ENCODE measurements at regions not wholly inside any gene's neighbourhood (a gene's known extent, or its start where the extent isn't known, plus 50 kb on each side); places are given as distances from the start of the nearest gene placed in this dataset.
"Not testable (repeated sequence)": the region's sequence is repeated elsewhere in the genome, so short reads cannot be mapped to it uniquely, and the experiment has no call there.

DNA sequence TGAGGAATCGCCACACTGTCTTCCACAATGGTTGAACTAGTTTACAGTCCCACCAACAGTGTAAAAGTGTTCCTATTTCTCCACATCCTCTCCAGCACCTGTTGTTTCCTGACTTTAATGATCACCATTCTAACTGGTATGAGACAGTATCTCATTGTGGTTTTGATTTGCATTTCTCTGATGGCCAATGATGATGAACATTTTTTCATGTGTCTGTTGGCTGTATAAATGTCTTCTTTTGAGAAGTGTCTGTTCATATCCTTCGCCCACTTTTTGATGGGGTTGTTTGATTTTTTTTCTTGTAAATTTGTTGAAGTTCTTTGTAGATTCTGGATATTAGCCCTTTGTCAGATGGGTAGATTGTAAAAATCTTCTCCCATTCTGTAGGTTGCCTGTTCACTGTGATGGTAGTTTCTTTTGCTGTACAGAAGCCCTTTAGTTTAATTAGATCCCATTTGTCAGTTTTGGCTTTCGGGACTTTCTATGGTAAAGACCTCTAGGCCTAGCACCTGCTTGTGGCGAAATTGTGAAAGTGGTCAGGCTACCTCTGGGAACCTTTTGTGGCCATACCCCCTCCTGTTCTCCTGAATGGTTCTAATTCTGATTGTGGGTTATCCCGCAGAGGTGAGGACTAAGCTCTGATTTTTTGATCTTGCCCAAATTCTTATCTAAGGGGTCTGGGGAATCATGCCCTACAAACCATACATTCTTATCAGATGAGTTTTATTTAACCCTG lies 99.9 kb upstream of the RNU6-1 start:
- not testable (repeated sequence) for ATAC-seq; DNase-seq (ENCODE audit: low spot score)
- intact Hi-C loops (cut with DNase I), result loop anchor here (10.0 kb wide), 1 partner anchor 45 kb away; no protein-coding TSS in a partner anchor

DNA sequence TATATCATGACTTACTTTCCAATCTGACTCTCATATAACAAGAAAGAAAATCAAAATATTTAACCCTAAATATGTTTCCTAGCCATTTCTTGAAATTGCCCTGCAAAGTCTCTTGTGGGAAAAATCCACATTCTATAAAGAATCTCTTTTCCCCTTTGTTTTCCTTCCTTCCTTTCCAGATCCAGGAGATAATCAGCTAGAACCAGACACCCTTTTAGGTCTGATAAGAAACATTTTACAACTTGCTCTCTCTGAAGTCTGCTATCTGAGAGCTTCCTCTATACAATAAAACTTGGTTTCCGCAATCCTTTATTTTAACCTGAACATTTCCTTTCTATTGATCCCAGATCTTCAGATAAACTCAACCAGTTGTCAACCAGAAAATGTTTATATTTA lies 100.5 kb upstream of the RNU6-1 start:
- DNase-seq (ENCODE audit: low spot score) (no peak), ATAC-seq (no peak)
- intact Hi-C loops (cut with DNase I), result loop anchor here (10.0 kb wide), 1 partner anchor 46 kb away; no protein-coding TSS in a partner anchor

DNA sequence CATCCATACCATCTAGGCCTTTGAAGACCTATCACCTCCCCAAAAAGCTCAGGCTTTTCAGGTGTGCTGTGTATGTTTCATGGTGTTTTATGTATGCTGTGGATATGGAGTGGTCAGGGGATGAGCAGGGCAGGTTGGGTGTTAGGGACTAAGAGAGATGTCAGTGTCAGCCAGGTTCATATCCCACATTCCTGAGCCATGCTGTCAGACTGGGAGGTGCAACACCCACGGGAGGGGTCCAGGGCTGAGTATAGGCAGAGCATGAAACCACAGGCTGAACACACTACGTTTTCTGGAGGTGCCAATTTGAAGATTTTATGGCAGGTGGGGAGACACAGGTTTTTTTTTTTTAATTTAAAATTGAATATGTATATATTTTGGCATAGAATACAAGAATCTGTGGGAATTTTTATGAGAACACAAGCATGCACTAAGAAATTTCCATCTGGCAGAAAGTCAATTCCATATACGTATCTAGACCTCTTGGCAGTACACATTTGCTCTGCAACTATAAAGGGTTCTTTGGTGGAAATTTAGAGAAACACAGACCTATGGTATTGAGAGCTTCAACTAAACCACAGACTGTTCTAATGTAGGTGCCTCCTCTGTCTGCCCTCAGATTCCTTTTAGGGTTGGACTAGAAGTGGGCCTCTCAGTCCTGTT lies 101.9 kb upstream of the RNU6-1 start:
- DNase-seq (ENCODE audit: low spot score) (no peak), ATAC-seq (no peak)
- intact Hi-C loops (cut with DNase I), result loop anchor here (10.0 kb wide), 1 partner anchor 47 kb away; no protein-coding TSS in a partner anchor

DNA sequence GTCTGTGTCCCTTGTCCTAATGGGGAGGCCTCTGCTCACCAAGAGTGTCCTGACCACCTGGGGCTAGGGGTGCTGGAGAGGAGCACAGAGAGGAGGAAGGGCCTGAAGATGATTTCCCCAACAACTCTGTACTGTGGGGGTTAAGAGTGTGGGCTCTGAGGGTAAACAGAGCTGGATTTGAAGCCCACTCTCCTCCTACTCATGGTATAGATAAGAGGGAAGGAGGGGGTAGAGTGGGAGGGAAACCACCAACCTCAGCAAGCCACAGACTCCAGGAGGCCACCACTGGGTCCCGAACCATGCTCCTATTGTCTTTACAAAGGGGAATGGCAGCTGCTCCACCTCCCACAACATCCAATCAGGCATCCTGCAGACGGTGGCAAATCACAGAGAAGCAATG lies 103.6 kb upstream of the RNU6-1 start:
- DNase-seq (ENCODE audit: low spot score), result no peak
- intact Hi-C loops (cut with DNase I), result loop anchor here (10.0 kb wide), 1 partner anchor 49 kb away; no protein-coding TSS in a partner anchor
- no peak for ATAC-seq

DNA sequence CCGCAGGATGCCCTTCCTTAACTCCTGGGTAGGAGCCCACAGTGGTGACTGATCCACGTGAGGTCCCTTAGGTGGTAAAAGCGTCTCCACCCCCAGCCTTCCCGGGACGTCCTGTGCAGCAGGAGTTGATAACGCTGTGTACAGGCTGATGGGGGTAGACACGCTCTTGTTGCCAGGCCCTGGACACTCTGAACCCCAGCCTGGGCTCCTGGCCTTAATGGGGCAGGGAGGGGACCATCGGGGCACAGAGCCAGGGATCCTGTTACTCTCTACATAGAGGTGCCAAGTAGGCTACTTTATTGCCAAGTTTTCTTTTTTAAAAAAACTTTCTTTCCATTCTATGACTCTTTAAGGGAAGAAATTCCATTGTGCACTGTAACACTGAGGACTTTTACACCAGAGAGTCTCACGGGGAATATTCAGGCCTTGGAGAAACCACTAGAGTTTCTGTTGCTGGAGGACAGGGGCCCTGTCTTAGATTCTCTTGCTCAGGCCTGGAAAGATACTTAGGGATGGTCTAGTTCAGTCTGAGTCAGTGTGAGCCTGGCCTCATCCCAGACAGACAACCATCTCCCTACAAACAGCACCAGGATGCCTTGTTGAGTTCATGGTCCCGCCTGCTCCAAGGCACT lies 104.3 kb upstream of the RNU6-1 start:
- DNase-seq (ENCODE audit: low spot score), result no peak

DNA sequence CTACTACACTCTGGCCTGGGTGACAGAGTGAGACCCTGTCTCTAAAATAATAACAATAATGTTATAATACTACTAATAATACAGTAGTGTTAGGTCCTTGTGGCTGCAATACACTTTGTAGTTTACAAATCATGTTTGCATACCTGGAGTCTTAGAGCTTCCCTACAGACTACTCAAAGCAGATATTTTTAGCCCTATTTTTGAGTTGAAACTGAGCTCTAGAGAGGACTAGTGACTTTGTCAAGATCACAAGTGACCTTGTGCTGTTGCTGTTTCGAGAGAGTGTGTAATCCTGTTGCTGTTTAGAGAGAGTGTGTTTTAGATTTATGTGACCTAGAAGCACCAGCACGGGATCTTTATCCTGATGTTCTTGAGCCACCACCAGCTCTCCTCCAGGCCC lies 105.3 kb upstream of the RNU6-1 start:
- DNase-seq (ENCODE audit: low spot score) (no peak), ATAC-seq (no peak)
- intact Hi-C loops (cut with DNase I), result loop anchor here (10.0 kb wide), 1 partner anchor 50 kb away; no protein-coding TSS in a partner anchor

More for the DNA sequence above, 104.3 kb upstream of the RNU6-1 start:
- intact Hi-C loops (cut with DNase I), result loop anchor here (10.0 kb wide), 1 partner anchor 49 kb away; no protein-coding TSS in a partner anchor
- ATAC-seq, result peak; percentile 41

DNA sequence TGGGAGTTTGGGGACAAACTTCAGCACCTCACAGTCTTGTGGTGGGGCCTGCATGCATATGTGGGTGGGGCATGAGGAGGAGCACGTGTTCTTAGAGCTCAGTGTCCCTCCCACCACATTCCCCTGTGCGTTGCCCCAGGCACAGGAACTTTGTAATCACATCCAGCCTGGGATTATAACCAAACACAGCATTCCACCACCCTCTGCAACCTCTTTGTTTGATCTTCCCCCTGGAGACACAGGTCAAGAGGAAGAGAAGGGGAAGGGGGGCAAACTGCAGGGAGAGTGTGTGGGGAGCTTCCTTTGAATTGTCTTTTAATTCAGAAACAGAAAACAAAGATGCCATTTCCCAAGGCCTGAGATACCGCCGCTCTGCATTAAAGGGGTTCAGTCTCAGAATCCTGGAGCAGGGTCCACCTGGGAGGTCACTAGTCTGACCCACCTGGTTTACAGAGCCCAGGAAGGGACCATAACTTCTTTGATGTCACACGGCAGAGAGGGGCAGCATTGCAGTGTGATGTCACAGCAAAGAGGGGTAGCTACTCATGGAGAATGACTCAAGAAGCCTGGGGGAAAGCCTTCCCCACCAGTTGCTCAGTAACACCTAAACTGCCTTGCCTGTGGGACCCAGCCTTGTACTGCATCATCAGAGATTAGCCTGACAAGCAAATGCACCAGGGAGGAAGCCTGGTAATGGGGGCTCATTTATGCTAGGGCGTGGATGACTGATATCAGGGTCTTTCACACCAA lies 106.3 kb upstream of the RNU6-1 start:
- DNase-seq (ENCODE audit: low spot score) (no peak), ATAC-seq (peak; percentile 93)
- intact Hi-C loops (cut with DNase I), result loop anchor here (10.0 kb wide), 1 partner anchor 51 kb away; no protein-coding TSS in a partner anchor

DNA sequence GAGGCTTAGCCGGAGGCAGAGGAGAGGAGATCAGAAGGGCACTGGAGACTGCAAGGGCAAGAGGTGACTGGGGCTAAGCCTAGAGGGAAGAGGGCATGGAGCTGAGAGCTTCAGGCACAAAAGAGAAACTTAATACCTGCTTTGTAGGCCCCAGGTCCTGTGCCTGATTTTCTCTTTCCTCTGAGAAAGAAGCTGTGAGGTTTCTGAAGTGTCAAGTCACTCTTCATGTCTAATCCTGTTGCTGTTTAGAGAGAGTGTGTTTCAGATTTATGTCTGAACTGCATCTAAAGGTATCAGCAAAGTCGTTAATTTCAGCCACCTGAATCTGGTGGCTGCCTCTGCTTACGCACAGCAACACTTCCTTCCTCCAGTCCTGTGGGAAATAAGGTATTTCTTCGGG lies 106.9 kb upstream of the RNU6-1 start:
- intact Hi-C loops (cut with DNase I), result loop anchor here (10.0 kb wide), 1 partner anchor 52 kb away; no protein-coding TSS in a partner anchor
- DNase-seq (ENCODE audit: low spot score), result no peak
- peak; percentile 35 for ATAC-seq

DNA sequence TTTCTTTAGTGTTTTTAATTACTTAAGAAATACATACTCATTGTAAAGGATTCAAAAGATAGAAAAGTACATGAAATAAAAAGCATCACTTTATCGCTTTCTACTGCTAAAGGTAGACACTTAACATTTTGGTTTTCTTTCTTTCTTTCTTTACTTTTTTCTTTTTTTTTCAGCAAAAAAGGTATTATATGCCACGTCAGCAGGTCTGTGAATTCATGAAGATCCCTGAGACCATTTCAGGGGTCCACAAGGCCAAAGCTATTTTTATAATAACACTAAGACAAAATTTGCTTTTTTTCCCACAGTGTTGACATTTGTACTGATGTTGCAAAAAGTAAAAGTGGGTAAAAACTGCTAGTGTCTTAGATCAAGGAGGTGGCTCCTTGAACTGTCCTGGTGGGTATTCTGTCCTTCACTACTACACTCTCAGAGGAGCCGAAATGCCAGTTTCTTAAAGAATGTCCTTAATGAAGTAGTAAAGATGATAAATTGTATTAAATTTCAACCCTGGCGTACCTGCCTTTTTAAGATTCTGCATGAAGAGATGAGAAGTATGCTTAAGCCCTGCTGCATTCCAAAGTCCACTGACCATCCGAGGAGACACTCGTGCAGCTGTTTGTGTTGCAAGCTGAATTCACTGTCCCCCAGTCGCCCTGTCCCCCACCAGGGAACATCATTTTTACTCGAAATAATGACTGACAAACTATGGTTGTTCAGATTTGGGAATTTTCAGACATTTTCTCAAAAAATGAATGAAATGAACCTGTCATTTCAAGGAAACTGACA lies 106.7 kb upstream of the PIAS1 start:
- DNase-seq (ENCODE audit: low spot score) (no peak), ATAC-seq (no peak)
- intact Hi-C loops (cut with DNase I), result loop anchor here (10.0 kb wide), 1 partner anchor 53 kb away; no protein-coding TSS in a partner anchor

DNA sequence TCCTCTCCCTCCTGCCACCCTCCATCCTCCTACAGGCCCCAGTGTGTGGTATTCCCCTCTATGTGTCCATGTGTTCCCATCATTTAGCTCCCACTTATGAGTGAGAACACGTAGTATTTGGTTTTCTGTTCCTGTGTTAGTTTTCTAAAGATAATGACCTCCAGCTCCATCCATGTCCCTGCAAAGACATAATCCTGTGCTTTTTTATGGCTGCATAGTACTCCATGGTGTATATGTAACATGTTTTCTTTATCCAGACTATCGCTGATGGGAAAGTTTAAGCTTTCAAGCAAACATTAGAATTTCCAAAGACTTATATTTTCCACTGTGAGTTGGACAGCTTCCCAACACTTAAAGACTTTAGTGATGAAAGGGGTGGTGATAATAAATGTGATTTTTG lies 105.9 kb upstream of the PIAS1 start:
- intact Hi-C loops (cut with DNase I), result loop anchor here (10.0 kb wide), 1 partner anchor 53 kb away; no protein-coding TSS in a partner anchor
- ATAC-seq, result no peak

DNA sequence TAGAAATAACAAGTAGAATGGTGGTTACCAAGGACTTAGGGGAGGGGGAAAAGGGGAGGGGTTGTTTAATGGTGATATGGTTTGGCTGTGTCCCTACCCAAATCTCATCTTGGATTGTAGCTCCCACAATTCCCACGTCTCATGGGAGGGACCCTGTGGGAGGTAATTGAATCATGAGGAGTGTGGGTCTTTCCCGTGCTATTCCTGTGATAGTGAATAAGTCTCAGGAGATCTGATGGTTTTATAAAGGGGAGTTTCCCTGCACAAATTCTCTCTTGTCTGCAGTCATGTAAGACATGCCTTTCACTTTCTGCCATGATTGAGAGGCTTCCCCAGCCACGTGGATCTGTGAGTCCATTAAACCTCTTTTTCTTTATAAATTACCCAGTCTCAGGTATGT lies 102.9 kb upstream of the PIAS1 start:
- ATAC-seq; DNase-seq (ENCODE audit: low spot score); intact Hi-C loops (cut with DNase I): not testable (repeated sequence)

More for the DNA sequence above, 105.9 kb upstream of the PIAS1 start:
- DNase-seq (ENCODE audit: low spot score), result no peak

DNA sequence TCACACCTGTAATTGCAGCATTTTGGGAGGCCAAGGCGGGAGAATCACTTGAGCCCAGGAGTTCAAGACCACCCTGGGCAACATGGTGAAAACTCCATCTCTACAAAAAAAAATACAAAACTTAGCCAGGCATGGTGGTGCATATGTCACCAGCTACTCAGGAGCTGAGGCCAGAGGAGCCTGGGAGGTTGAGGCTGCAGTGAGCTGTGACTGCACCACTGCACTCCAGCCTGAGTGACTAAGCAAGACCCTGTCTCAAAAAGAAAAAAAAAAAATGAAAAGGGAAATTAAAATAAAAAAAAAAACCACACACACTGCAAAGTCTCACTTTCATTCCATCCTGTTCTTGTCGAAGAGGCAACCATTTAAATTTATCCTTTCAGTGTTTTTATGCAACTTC lies 100.8 kb upstream of the PIAS1 start:
- DNase-seq (ENCODE audit: low spot score) (no peak), ATAC-seq (no peak)
- intact Hi-C loops (cut with DNase I), result no loop called here

DNA sequence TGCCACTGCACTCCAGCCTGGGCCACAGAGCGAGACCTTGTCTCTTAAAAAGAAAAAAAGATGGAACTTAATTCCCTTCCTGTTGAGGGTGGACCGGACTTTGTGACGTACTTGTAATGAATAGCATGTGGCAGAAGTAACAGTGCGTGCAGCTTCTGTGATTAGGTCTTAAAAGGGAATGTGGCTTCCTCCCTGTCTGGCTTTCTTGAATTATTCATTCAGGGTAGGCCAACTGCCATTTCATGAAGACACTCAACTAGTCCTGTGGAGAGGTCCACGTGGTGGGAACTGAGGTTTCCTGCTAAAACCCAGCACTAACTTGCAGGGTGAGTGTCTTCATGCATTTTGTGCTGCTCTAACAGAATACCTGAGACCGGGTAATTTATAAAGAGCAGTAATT lies 98.9 kb upstream of the PIAS1 start:
- ATAC-seq (peak; percentile 6), DNase-seq (ENCODE audit: low spot score) (no peak)
- intact Hi-C loops (cut with DNase I), result no loop called here

DNA sequence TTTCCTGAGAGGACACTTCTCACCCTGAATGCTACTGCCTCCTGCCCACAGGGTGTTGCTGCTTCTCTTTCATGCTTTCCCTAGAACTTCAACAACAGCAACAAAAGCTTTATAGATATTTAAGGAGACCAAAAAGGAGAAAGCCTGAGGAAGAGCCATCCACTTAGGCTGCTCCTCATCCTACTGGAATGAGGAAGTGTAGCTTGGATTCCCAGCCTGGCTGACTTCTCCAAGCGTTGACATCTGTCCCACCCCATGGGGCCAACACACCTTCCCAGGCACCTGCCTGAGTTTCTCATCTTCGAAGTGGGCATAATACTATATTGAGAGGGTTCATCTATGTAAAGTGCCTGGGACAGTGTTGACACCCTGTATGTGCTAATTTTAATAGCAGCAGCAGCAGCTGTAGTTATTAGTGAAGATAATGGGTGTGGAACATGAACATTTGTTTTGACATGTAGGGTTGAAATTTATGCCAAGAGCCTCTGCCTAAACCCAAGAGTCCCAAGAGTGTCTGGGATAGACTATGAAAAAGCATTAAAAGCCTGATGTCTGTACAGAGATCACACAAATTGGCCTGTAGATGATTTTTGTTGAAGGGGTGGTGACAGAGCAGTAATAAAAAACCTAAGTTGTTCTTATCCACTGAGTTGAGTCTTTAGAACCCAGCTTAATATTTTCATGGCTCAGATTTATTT lies 96.5 kb upstream of the PIAS1 start:
- intact Hi-C loops (cut with DNase I), result no loop called here
- ATAC-seq (peak; percentile 63), DNase-seq (ENCODE audit: low spot score) (no peak)

DNA sequence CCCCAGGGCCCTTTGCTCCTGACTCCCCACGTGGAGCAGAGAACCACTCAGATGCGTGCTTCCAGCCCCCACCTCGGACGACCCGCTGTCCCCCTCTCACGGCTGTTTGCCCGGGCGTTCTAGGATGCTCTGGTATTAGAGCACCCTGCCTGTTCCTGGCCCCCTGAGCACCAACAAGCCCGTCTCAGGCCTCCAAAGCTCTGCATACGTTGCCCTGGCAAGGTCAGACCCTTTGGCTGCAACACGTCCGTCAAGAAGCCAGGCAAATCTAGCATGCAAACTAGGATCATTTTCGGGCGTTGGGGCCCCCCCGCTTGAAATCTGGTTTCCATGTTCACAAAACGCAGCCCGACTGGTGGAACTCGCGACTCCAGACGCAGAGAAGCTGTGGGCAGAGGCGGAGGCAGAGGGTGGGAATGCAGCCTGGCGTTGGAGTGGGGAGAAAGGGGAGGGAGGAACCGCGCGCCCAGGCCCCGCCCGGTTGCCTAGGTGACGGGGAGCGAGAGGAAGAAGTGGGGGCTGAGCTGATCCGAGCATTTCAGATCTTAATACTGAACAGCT lies 86.2 kb upstream of the PIAS1 start:
- intact Hi-C loops (cut with DNase I), result no loop called here
- DNase-seq (ENCODE audit: low spot score) (peak; percentile 86), ATAC-seq (peak; percentile 98)

DNA sequence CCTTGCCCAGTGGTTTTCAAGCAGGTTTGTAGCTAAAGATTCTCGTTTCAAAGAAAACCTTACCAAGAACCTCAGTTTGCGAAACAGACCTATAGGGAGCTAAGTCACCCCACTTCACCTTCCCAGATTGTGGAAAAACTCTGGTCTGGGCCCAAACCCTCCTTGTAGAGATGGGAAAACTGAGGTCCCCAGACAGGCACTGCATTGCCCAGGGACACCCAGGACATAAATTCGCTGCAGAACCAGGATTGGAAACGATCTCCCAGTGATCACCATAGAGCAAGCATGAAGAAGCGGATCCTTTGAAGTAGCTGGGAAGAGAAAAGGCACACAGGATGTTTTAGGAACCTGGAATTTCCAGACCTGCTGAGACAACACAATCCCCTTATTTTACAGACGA lies 85.6 kb upstream of the PIAS1 start:
- intact Hi-C loops (cut with DNase I), result no loop called here
- ATAC-seq, result no peak
- no peak for DNase-seq (ENCODE audit: low spot score)

DNA sequence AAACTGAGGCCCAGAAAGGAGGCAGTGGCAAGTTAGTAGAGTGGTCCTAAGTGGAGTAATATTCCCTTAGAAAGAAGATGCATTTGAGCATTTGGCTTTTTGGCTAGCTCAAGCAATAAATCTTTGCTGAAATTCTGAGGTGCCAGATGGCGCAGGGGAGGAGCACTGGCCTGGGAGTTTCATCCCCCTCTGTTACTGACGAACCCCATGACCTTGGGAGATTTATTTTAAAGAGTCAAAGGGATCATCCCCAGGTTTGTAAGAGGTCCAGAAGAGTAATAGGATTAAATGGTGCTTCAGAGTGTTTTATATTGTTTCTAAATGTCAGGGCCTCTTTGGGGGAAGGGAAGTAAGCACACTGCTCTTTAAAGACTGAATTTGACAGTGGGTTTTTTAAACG lies 85.1 kb upstream of the PIAS1 start:
- ATAC-seq, result no peak
- no peak for DNase-seq (ENCODE audit: low spot score)
- intact Hi-C loops (cut with DNase I), result no loop called here

Measured in sciatic nerve (tissue), 2 donors.